ENCODE measurements at regions not wholly inside any gene's neighbourhood (a gene's known extent, or its start where the extent isn't known, plus 50 kb on each side); places are given as distances from the start of the nearest gene placed in this dataset.

DNA sequence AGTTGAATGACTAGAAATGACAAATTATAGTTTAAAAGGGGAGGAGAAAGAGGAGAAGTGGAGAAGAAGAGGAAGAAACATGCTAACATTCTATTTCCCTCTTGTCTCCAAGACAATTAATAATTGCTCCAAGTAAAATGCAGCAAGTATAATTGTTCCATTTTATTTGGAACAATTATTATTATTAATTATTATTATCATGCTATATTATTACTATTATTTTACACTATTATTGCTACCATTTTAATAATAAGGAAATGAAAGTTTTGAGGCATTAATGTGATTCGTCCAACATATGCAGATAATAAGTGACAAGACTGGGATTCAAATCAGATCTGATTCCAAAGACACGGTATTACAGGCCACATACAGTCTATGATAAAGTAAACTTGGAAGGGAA is 293.6 kb upstream of the ZC3H12C start:
- no peak for DNase-seq (ENCODE audit: low spot score)

DNA sequence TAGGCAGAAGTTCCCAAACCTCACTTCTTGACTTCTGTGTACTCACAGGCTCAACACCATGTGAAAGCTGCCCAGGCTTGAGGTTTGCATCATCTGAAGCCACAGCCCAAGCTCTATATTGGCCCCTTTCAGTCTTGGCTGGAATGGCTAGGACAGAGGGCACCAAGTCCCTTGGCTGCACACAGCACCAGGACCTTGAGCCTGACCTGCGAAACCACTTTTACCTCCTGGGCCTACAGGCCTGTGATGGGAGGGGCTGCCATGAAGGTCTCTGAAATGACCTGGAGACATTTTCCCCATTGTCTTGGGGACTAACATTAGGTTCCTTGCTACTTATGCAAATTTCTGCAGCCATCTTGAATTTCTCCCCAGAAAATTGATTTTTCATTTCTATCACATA is 288.3 kb upstream of the ZC3H12C start:
- DNase-seq (ENCODE audit: low spot score): no peak

DNA sequence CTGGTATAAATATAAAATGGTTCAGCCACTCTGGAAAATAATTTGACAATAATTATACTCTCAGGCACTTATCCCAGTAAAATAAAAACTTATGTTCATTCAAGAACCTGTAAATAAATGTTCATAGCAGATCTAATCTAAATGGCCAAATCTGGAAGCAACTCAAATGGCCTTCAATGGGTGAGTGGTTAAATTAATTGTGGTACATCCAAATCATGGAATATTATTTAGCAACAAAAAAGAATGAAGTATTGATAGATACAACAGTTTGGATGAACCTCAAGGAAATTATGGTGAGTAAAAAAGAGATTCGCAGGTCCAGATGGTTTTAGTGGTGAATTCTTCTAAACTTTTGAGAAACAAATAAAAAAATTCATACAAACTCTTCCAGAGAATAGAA is 287.0 kb upstream of the ZC3H12C start:
- no peak for DNase-seq (ENCODE audit: low spot score)

DNA sequence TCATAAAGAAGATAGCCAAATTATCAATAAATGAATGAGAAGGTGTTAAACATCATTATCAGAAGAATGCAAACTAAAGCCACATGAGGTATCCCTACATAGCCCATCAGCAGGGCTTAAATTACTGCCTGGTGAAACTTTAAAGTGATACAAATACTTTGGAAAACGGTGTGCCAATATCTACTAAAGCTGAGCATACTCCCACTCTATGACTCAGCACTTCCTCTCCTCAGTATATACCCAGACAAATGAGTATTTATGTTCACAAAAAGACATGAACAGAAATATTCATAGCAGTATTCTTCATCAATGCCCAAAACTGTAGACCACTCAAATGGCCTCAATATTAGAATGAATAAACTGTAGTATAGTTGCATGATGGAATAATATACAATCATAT is 284.6 kb upstream of the ZC3H12C start:
- no peak for DNase-seq (ENCODE audit: low spot score)

DNA sequence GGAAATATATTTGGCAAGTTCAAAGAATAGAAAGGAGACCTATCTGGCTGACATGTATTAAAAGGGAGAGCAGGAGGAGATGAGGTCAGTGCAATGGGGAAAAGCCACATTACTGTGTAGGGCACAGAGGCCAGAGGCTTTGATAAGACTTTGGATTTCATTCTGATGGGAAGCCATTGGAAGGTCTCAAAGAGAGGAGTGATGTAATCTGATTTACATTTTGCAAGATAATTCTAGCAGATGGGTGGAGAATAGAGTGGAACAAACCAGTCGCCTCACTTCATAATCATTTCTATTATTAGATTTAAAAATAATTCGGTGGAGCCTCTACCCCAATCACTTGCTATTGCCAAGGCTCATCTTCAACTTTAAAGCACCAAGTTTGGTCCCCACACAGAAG is 278.4 kb upstream of the ZC3H12C start:
- no peak for DNase-seq (ENCODE audit: low spot score)

DNA sequence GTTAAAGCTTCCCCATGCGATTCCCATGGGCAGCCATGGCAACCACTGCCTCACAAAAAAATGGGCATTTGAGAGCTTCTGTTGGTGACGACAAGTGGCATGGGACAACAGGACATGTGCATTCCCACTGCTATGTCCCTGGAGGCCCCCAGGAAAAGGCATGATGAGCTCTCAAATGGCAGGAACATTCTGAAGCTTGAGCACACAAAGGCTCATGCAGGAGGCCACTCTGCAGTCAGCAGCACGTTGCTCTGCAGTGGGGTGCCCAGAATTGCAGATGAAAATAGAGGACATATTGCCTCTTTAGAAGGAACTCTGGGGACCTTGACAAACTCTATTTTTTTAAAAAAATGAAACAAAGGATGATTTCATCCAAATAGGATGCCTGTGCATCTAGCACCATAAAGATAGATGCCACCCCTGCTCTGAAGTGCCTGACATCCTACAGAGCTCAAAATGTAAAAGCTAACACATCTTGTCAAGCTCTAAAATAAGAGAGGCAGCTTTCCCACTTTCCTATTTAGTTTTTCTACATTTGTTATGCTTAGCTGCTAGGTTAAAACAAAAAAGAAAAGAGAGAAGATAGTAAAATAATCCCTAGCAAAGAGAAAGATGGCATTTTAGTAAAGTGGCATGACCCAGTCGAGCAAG is 277.6 kb upstream of the ZC3H12C start:
- no peak for DNase-seq (ENCODE audit: low spot score)

DNA sequence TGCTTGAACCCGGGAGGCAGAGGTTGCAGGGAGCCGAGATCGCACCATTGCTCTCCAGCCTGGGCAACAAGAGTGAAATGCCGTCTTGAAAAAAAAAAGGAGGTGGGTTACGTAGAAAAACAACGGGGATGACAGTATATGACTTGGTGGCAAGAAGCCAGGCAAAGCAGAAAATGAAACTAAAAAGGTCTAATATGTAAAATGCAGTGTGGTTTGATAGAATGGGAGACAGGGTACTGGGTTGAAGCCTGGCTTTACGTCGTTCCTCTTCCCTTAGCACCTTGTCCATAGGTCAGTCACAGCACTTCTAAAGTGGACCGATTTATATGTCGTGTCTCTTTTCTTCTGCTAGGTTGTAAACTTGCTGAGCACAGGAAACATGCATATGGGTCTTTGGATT is 274.9 kb upstream of the ZC3H12C start:
- DNase-seq (ENCODE audit: low spot score): no peak

DNA sequence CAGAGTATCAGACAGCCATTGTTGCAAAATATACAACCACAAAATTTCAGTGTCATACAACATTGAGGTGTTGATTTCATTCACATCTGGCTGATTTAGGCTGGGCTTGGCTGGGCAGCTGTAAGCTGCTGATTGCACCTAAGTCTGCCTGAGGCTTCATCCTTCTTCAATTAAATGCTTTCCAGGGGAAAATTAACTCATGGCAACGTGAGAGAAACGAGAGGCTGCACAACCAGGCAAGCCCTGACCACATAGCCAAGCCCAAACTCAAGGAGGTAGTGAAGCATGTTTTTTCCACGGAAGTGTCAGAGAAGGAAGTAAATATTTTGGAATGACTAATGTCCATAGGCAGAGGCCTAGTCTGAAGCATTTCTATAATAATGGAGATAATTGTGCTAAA is 273.8 kb upstream of the ZC3H12C start:
- no peak for DNase-seq (ENCODE audit: low spot score)

DNA sequence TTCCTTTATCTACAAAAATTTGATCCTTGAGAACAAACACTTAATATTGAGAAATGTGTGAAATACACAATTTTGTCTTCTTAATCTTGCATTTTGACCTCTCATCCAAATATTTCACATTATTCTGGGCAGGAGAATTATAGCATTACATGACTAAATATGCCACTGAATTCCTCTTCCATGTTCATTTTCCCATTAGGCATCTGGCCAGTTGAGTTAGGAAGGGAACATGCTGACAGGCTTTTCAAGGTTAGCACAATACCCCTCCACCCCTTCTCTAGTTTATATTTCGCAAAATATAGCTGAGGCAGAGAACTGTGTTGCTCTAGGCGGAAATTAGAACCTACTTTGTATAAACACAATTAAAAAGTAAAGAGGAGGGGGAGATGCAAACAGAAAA is 271.7 kb upstream of the ZC3H12C start:
- no peak for DNase-seq (ENCODE audit: low spot score)

DNA sequence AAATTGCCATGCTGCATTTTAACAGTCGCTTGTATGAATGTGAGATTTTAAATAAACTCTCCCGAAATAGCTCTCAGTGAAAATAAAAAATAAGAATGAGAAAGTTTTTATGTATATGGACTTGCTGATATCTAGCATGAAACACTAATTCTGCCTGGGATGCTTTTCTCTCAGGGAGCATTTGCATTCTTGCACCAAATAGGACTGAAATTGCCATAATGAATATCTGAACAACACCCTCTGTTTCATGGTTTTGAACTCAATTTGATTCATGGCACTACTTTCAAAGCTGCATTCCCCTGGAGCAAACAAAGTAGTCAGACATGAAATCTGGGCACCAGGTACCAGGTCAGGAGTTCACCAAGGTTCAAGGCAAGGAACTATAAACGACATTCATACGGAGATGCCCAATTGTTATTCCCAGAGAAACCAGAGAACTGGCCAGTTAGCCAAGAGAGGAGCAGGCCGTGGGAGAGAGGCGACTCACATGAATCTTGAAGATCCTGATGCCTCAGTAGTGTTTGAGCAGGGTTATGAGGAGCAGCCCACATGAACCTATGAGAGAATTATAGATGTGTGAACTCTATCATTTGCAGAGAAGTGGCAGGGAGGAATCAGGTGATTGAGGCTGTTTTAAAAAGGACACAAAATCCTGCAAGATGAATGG is 270.6 kb upstream of the ZC3H12C start:
- DNase-seq (ENCODE audit: low spot score): no peak

DNA sequence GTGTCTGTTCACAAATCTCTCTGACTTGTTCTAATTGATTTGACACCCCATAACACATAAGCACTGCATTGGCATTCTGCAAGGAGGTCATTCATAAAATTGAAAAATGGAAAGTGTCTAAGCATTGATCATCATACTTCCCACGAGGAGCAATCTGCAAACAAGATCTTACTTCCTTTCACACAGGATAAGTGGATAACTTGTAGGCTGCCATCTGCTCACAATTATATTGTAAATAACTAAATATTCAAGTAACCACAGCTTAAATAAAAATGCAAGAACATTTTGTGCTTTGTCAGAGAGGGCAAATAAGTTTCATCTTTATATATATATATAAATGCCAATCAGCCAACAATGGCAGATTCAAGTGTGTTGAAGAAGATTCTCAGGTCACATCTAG is 264.8 kb upstream of the ZC3H12C start:
- no peak for DNase-seq (ENCODE audit: low spot score)

DNA sequence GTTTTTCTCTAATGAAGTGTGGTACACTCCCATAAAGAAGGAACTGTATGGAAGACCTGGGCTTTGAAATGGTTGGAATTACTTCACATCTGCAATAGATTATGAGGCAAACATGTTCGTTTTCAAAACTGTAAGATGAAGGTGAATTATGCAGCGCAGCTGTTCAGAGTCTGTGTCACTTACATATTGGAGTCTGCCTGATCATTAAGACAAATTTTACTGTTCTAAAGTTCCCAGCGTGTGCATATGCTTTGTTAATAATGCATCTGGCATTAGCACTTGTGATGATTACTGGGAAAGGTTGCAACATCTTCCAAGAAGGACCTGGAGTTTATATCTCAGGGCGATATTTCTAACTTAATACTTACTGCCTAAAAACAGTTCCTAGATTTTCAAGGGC is 255.2 kb upstream of the ZC3H12C start:
- no peak for DNase-seq (ENCODE audit: low spot score)

DNA sequence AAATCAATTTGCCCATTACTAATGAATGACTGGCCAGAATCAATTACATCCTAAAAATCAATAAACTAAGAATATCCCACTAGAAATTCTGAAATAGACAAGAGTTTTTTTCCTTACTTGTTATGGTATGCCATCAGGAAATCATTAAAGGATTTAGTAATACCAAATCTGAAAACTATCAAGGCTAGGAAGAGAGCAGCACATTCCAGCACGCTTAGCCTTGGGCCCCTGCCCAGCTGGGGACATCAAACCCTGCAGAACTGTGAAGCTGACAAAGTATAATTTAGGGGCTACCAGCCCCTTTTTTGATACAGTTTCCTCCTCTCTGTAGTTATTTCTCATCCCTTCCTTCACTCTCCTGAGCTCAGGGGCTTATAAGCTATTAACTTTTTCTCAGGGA is 247.8 kb upstream of the ZC3H12C start:
- DNase-seq (ENCODE audit: low spot score): no peak

DNA sequence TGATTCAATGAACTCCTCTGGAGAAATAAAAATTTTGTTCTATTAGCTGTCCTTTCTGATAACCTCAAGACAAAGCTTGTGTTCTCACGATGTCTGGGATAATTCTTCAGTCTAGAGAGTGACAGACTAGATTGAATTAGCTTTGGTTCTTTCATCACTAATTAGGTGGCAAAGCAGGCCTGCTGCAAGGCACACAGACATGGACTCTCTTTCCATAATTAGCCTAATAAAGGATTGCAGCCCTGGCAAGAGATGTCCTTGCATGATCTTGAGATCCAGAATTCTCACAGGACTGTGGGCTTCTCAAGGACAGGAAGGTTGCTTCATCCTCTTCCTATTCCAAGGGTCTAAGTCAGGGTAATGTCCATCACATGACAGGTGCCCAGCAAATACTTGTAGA is 245.6 kb upstream of the ZC3H12C start:
- no peak for DNase-seq (ENCODE audit: low spot score)

DNA sequence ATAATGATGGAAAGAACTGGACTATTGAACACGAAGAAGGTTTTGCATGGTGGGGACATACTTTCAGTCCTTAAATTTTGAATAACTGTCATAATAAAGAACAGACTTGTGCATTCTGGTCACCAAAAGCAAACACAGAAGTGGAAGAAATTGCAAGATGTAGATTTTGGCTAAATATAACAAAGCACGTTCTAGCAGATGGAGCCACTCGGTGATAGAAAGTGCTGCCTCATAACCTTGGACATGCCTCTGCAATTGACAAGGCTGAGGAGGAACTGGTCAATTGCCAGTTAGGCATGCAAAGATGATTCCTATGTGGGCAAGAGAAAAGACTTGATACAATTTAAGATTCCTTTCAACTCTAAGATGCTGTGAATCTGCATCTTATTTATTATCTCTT is 244.1 kb upstream of the ZC3H12C start:
- DNase-seq (ENCODE audit: low spot score): no peak

DNA sequence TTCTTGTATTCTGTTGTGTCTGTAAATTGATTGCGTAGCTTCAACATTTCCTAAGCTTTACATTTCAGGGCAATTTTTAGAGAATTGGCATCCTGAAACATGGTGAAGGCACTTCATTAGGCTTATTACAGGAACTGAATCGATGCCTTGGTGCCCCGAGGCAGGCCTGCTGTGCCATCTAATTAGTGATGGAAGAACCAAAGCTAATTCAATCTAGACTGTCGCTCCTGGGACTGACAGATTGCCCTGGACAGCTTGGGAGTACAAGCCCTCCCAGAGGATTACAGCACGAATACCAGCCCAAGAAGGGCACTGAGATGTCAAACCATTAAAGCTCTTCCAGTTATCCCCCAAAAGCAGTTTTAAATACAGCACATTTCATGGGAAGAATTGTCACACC is 243.2 kb upstream of the ZC3H12C start:
- no peak for DNase-seq (ENCODE audit: low spot score)

DNA sequence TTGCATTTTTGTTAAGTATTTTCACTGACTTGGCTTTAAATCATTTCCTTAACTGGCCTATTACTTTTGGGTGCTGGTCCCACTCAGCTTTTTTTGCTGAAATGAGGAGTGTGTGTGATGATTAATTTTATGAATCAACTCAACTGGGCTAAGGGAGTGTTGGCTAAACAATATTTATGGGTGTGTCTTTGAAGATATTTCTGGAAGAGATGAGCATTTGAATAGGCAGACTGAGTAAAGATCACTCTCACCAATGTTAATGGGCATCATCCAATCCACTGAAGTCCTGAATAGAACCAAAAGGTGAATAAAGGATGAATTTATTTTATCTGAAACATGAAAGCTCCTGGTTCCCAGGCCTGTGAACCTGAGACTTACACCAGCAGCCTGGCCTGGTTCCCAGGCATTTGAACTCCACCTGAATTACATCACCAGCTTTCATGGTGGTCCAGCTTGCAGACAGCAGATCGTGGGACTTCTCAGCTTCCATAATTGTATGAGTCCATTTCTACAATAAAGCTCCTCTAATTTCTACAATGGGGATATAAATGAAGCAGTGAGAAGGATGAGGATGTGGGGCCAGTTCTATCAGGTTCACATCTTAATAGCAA is 241.3 kb upstream of the ZC3H12C start:
- no peak for DNase-seq (ENCODE audit: low spot score)

DNA sequence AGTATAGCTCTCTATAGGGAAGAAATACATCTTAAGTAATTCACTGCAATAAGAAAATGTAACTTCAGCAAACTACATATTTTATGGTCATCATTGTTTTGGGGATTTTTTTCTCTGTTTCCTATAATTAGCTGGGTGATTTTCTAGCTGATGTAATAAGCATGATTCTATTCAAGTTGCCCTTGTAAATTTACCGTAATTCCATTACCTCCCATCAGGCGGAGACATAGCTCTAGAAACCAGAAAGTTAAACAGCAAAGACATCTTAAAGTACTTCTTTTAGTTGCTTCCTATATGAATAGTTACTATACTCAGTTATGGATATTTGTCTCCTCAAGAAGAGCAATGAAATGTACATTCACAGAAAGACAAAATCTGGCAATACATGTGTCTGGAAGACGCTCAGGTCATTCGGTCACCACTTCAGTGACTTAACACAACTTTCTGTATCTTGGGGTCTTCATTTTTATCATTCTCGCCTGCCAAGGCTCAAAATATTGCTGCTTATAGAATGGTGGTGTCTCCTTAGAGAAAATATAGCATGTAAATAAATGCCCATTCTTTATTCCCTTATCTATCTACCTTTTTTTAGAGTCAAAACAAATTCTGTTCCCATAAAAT is 239.9 kb upstream of the ZC3H12C start:
- no peak for DNase-seq (ENCODE audit: low spot score)

DNA sequence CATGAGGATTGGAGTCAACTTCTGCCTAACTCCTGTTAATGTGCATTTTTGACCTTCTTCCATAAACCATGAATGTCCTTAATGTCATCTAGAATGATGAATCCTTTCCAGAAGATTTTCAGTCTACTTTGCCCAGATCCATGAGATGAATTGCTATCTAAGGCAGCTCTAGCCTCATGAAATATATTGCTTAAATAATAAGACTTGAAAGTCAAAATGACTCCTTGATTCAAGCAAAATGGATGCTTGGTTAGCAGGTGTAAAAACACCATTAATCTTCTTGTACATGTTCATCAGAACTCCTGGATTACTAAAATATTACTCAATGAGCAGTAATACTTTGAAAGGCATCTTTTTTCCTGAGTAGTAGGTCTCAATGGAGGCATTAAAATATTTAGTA is 238.5 kb upstream of the ZC3H12C start:
- no peak for DNase-seq (ENCODE audit: low spot score)

DNA sequence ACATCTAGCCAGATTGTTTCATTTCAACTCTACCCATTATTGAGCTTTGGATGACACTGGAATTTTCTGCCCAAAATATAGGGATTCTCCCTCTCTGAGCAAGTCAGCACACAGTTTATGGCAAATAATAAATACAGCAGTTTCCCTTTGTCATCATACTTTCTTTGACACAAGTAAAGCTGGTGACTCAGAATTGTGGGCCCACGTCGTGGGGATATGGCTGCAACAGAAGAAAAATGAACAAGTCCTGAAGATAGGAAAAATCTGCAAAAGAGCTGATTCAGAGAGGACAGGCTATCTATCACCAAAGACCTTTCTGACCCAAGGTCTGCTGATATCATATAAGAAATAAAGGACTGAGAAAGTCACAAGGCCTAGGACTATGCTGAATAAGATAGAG is 236.3 kb upstream of the ZC3H12C start:
- no peak for DNase-seq (ENCODE audit: low spot score)

DNA sequence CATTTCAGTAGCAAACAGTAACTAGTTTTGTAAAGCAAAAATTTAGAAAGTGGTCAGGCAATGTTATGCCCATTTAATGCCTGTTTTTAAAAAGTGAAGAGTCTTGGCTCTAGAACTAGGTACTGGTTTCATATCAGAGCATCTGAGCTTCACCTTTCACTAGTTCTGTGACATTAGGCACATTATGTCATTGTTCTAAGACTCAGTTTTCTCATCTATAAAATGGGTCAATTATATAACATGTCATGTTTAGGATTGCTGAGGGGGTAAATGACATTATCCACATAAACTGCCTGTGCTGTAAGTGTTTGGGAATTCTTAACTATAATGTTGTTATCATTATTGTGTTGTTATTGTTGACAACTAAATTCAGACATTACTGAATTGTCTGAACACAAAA is 235.6 kb upstream of the ZC3H12C start:
- DNase-seq (ENCODE audit: low spot score): no peak

DNA sequence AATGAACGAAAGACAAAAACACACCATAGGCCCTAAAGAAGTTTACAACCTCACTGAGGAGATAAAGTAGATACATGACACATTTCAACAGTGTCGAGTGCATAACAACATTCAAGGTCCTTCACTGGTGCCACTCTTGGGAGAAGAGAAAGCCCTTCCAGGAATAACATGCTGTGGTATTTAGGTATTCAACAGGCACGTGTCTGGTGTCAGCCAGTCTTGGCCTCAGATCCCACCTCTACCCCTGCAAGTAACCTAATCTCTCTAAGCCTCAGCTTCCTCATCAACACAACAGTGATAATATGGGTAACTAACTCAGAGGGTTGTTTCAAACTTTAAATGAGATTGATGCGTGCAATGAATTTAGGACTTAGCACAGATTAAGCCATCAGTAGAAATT is 235.0 kb upstream of the ZC3H12C start:
- no peak for DNase-seq (ENCODE audit: low spot score)

DNA sequence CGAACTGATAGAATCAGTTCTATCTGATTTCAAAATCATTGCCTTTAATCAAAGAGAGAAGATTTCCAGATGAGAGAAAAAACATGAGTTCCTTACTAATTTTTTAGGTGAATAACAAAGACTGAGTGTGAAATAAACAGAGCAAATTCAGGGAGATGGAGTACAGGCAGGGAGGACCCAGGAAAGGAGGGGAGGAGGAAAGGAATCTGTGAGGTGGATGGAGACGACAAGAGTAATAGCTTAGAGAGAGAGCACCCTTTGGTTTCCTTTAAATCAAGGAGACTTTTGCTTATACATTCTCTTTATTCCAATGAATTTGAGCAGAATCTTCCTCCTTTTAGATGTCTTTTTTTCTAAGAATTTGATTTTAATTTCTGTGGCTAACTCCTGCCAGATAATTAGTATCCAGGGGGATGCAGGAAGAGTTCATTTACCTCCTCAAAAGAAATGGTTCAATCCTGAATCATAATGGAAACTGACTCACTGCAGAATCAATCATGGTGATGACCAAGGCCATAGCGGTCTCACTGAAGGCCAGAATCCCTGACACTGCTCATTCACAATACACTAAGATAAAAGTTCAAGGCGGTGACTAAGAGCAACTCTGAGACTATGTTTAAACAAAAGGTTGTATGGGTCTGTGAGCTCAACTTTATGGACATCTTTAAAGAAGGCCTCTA is 234.0 kb upstream of the ZC3H12C start:
- no peak for DNase-seq (ENCODE audit: low spot score)
